DOHH2 (cell line): ENCODE measurements at regions not wholly inside any gene's neighbourhood (a gene's known extent, or its start where the extent isn't known, plus 50 kb on each side); places are given as distances from the start of the nearest gene placed in this dataset.

Experiments
- EZH2phosphoT487 ChIP-seq: fragments of 200-600 bp; sonication (generic); IDR thresholded peaks from 2 replicates; pipeline ENCODE4 v1.6.1; 2017; ENCODE audit warnings: borderline replicate concordance, mild to moderate bottlenecking, antibody characterized with exemption, low read length, moderate library complexity, mixed read lengths
- TF ChIP-seq, protein P1 (sequence below): fragments of 200-600 bp; sonication (generic); IDR thresholded peaks from one replicate; pipeline ENCODE4 v1.5.1; 2014; ENCODE audit warnings: antibody characterized with exemption, mild to moderate bottlenecking, low read depth, low read length; ENCODE audit not compliant: poor library complexity, severe bottlenecking

DNA sequence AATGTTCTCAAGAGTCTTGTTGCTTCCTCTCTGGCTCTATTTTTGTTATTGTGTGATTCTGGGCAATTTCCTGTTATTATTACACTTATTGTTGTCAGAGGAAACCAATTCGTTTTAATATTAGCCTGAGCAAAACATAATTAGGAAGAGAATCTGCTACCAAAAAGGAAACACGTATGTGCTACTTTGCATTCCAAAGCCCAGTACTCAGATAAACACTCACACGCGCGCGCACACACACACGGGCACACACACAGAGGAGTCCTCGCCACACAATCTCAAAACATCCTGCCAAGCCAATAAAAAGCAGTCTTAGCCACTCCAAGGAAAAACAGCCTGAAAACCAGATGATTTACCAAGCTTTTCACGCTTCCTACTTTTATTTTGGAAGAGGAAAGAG lies 400.7 kb downstream of the NUAK1 start:
- TF ChIP-seq, protein P1, sequence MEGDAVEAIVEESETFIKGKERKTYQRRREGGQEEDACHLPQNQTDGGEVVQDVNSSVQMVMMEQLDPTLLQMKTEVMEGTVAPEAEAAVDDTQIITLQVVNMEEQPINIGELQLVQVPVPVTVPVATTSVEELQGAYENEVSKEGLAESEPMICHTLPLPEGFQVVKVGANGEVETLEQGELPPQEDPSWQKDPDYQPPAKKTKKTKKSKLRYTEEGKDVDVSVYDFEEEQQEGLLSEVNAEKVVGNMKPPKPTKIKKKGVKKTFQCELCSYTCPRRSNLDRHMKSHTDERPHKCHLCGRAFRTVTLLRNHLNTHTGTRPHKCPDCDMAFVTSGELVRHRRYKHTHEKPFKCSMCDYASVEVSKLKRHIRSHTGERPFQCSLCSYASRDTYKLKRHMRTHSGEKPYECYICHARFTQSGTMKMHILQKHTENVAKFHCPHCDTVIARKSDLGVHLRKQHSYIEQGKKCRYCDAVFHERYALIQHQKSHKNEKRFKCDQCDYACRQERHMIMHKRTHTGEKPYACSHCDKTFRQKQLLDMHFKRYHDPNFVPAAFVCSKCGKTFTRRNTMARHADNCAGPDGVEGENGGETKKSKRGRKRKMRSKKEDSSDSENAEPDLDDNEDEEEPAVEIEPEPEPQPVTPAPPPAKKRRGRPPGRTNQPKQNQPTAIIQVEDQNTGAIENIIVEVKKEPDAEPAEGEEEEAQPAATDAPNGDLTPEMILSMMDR = no peak
- no peak for TF ChIP-seq EZH2phosphoT487
